ENCODE measurements at regions not wholly inside any gene's neighbourhood (a gene's known extent, or its start where the extent isn't known, plus 50 kb on each side); places are given as distances from the start of the nearest gene placed in this dataset.

DNA sequence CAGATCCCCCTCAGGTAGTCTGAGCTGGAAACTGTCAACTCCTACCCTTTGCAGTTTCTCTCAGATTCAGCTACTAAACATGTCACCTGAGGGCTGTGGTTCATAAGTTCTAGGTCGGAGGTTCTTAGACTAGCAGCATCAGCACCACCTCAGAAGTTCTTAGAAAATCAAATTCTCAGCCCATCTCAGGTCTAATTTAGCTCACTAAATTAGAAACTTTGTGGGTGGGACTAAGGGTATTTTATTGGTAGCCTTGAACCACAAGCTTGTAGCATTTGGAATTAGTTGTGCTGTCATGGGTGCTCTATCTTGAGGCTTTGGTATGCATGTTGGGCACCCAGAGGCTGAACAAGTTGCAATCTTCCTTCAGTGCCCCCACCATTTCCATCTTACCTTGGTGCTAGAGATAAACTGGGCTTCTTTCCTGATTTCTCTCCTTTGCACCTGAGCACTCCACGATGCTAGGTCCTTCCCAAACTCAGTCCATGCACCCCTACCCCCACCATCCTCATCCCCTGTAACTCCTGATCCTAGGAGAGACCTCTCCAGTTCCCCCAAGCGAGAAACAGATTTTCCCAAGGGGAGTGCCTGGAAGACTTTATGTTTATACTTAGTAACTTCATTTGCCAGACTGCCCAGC is 54.2 kb downstream of the S1PR1 start:
- peak overlapping the region; percentile 6 to 30 for H3K4me3 Mint-ChIP-seq
- no peaks in the 10 kb centered on the region for H3K27me3 Mint-ChIP-seq
- H3K36me3 Mint-ChIP-seq (ENCODE audit: insufficient read depth): peaks cover 7% of the 10 kb centered on the region
- H3K9me3 Mint-ChIP-seq: no peaks in the 10 kb centered on the region
- peak overlapping the region; percentile 64 to 66 for H3K27ac Mint-ChIP-seq
- ATAC-seq (replicated peaks) (peak; percentile 8), DNase-seq (no peak)
- H3K4me1 Mint-ChIP-seq (ENCODE audit: low read depth in 2 of 2): peaks cover 48 to 53% of the 10 kb centered on the region in 2 donors

DNA sequence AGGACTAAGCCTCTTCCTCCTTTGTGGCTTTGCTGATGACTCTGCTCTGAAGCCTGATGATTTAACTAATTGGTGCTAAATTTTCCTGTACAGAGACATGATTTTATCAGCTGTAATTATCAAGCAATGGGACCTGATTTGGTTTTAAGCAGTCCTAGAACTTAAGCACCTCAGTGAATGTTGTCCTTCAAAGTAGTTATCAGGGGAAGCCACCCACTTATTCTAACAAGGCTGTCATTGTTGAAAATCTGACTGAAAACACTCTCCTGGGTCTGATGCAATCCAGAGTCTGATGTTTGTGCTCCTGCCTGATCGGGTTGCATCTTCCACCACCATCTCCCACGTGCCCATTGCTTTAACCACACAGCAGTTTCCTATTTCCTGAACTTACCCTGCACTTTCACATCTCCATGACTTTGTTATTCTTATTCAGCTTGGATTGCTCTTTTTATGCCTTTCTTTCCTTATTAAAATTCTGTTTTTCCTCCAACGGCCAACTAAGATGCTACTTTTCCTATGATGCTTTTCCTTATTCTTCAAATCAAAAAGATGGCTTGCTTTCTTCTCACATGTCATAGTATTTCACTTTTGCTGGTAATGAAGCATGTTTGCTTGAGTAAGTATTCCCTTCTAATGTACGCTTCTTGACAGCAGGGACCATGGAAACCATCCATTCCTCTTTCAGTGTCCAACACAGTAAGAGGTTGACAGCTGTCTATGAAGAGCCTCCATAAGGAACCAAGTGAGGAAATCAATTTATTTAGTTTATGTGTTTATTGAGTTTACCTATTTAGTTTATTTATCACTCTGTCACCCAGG is 55.0 kb downstream of the S1PR1 start:
- peaks cover 40 to 49% of the 10 kb centered on the region in 2 donors for H3K4me1 Mint-ChIP-seq (ENCODE audit: low read depth in 2 of 2)
- DNase-seq (no peak), ATAC-seq (replicated peaks) (peak; percentile 31)
- no peaks in the 10 kb centered on the region for H3K9me3 Mint-ChIP-seq
- peak overlapping the region; percentile 66 to 75 for H3K27ac Mint-ChIP-seq
- peak overlapping the region; percentile 6 to 30 for H3K4me3 Mint-ChIP-seq
- H3K36me3 Mint-ChIP-seq (ENCODE audit: insufficient read depth): peaks cover 7% of the 10 kb centered on the region
- H3K27me3 Mint-ChIP-seq: no peaks in the 10 kb centered on the region

DNA sequence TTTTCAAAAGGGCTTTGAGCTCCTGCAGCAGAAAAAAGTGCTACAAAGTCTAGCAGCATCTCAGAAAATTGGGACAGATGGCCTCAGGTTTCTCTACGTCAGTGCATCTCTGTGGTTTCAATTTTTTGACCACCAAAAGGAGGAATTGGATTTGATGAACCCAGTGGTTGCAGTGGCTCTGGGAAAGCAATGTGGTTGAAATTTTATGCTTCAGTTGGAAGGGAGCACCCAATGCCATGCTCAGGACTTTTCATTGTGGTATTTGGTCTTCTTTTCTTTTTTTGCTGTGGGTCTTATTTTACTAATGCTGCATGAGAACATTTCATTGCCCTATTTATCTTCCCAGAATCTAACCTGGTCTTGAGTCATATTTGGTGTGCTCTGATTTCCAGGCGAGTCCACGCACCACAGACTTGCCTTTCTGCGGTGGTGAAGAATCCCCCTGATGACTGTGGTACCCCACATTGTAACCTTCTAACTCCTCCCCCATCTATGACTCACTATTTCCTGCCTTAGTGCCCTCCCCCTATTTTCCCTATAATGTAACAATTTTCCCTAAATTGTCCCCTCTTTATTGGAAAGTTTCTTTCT is 56.7 kb downstream of the S1PR1 start:
- Mint-ChIP-seq H3K4me1 (ENCODE audit: low read depth in 2 of 2) (peaks cover 29 to 44% of the 10 kb centered on the region in 2 donors), H3K4me3 (peak overlapping the region; percentile 11 to 46), H3K27me3 (no peaks in the 10 kb centered on the region), H3K9me3 (no peaks in the 10 kb centered on the region), H3K27ac (peak overlapping the region; percentile 4 to 75), H3K36me3 (ENCODE audit: insufficient read depth) (peaks cover 7% of the 10 kb centered on the region)
- DNase-seq (peak in 2 of 3 experiments; percentile 24 to 37), ATAC-seq (replicated peaks) (peak; percentile 85)

DNA sequence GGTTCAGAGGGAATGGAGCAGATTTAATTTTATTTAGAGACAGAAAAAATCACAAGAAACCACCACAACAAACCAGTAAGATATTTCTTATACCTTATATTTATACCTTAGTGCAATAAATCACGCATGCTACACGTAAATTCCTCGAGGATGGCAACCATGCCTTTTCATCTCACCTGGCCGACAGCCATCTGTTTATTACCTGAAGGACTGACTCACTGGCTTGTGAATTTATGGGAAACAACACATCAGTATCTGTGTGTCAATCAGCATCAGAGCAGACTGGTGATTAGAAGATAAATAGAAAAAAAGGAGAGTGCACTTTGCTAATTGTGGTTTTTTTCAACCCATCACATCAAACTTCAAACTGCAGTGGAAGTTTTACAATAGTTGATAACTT is 58.4 kb downstream of the S1PR1 start:
- peaks cover 7% of the 10 kb centered on the region for H3K36me3 Mint-ChIP-seq (ENCODE audit: insufficient read depth)
- peaks cover 25 to 38% of the 10 kb centered on the region in 2 donors for H3K4me1 Mint-ChIP-seq (ENCODE audit: low read depth in 2 of 2)
- DNase-seq (no peak), ATAC-seq (replicated peaks) (no peak)
- H3K27me3 Mint-ChIP-seq: no peaks in the 10 kb centered on the region
- no peaks in the 10 kb centered on the region for H3K9me3 Mint-ChIP-seq
- H3K27ac Mint-ChIP-seq: peak overlapping the region; percentile 29 to 72
- H3K4me3 Mint-ChIP-seq: no peak overlapping the region

DNA sequence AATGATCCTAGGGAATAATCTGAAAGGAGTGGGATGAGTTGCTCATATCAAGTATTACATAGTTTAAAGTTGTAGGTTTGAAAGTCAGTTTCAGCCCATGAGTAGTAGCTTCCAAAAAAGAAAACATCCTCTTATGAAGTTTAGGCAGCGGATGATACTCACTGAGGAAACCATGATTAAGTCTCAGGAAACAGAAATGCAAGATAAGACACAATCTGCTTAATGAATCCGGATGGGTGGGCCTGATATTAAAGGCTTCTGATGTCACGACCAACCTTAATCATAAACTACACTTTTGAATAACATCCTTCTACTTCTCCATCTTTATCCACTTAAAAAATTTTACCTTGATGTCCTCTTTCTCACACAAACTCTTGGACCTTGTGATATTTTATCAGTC is 61.8 kb downstream of the S1PR1 start:
- Mint-ChIP-seq H3K9me3 (no peaks in the 10 kb centered on the region), H3K36me3 (ENCODE audit: insufficient read depth) (peaks cover 6% of the 10 kb centered on the region), H3K4me1 (ENCODE audit: low read depth in 2 of 2) (peaks cover 4 to 17% of the 10 kb centered on the region in 2 donors), H3K27ac (no peak overlapping the region), H3K27me3 (no peaks in the 10 kb centered on the region), H3K4me3 (no peak overlapping the region)
- no peak for DNase-seq
- ATAC-seq (replicated peaks): no peak

DNA sequence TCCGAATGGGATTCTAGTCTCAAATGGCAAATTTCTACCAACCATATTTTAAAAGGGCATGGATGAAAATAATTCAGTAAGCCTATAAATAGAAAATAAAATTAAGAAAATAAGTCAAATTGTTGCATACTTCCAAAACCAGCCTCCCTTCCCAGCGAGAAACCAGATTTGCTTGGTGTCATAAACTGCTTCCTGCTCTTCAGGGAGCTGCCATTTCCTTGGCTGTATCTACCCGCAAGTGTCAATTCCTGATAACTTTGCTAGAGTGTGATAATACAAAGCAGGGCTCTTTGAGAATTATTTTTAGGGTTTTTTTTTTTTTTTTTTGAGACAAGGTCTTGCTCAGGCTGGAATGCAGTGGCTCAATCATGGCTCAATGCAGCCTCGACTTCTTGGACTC is 62.3 kb downstream of the S1PR1 start:
- Mint-ChIP-seq H3K27me3 (no peaks in the 10 kb centered on the region), H3K4me3 (no peak overlapping the region), H3K9me3 (no peaks in the 10 kb centered on the region), H3K27ac (no peak overlapping the region), H3K4me1 (ENCODE audit: low read depth in 2 of 2) (peaks cover 0 to 13% of the 10 kb centered on the region in 2 donors), H3K36me3 (ENCODE audit: insufficient read depth) (peaks cover 3% of the 10 kb centered on the region)
- DNase-seq (no peak), ATAC-seq (replicated peaks) (no peak)

DNA sequence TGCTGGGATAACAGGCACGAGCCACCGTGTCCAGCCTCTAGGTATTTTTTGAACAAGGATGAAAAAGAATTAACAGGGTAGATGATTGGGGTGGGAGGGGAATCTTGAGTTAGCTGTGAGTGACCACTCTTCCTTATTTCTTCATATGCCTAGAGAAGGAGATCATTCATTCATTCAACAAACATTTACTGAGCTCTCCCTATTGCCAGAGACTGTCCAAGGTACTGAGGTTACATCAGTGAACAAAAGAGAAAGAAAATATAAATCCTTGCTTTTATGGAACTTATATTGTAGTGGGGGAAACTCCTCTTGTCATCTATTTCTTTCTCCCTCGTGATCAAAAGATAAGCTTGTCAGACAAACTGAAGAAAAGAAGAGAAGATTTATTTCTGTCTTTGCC is 62.9 kb downstream of the S1PR1 start:
- H3K27me3 Mint-ChIP-seq: no peaks in the 10 kb centered on the region
- no peak overlapping the region for H3K27ac Mint-ChIP-seq
- DNase-seq (no peak), ATAC-seq (replicated peaks) (no peak)
- no peak overlapping the region for H3K4me3 Mint-ChIP-seq
- H3K36me3 Mint-ChIP-seq (ENCODE audit: insufficient read depth): peaks cover 3% of the 10 kb centered on the region
- peaks cover 0 to 13% of the 10 kb centered on the region in 2 donors for H3K4me1 Mint-ChIP-seq (ENCODE audit: low read depth in 2 of 2)
- no peaks in the 10 kb centered on the region for H3K9me3 Mint-ChIP-seq

DNA sequence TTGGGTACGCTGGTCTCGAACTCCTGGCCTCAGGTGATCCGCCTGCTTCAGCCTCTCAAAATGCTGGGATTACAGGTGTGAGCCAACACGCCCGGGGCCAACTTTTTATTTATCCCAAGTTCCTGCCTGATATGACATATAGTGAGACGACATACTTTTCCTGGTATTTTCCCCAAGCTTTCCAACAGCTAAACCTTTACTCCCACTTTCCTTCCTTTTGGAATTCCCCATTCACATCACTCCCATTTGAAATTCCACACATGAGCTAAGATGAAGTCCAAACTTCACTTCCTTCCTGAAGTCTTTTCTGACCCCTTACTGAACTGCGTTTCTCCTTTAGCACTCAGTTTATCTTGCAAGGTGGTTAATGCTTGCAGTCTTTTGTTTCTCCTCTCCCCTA is 64.1 kb downstream of the S1PR1 start:
- H3K27ac Mint-ChIP-seq: no peak overlapping the region
- H3K4me1 Mint-ChIP-seq (ENCODE audit: low read depth in 2 of 2): peaks cover 5 to 9% of the 10 kb centered on the region in 2 donors

DNA sequence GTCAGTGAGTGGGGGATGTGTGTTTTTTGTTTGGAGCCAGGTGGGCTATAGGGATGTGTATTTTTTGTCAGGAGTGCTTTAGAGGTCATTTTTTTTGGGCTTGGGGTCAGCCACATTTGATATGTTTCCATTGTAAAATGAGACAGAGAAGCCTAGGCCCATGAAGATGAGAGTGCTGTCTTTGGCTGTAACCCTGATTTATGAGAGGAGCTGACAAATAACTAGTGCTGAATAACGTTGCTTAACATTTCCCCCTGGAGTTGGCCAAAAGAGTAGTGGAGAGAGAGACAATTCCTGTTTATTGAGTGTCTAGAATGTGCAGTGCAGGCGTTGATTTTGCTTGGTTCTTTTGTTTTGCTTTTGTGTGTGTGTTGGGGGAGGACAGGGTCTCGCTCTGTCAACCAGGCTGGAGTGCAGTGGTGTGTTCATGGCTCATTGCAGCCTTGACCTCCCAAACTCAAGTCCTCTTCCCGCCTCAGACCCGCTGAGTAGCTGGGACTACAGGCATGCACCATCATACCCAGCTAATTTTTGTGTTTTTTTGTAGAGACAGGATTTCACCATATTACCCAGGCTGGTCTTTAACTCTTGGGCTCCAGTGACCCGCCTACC is 64.7 kb downstream of the S1PR1 start:
- DNase-seq: no peak
- Mint-ChIP-seq H3K4me1 (ENCODE audit: low read depth in 2 of 2) (peaks cover 1 to 9% of the 10 kb centered on the region in 2 donors), H3K27me3 (no peaks in the 10 kb centered on the region), H3K36me3 (ENCODE audit: insufficient read depth) (no peaks in the 10 kb centered on the region), H3K27ac (no peak overlapping the region), H3K9me3 (no peaks in the 10 kb centered on the region), H3K4me3 (no peak overlapping the region)
- no peak for ATAC-seq (replicated peaks)

More for the DNA sequence above, 64.1 kb downstream of the S1PR1 start:
- Mint-ChIP-seq H3K4me3 (no peak overlapping the region), H3K36me3 (ENCODE audit: insufficient read depth) (peaks cover under 1% of the 10 kb centered on the region), H3K9me3 (no peaks in the 10 kb centered on the region), H3K27me3 (no peaks in the 10 kb centered on the region)
- DNase-seq (no peak), ATAC-seq (replicated peaks) (no peak)

DNA sequence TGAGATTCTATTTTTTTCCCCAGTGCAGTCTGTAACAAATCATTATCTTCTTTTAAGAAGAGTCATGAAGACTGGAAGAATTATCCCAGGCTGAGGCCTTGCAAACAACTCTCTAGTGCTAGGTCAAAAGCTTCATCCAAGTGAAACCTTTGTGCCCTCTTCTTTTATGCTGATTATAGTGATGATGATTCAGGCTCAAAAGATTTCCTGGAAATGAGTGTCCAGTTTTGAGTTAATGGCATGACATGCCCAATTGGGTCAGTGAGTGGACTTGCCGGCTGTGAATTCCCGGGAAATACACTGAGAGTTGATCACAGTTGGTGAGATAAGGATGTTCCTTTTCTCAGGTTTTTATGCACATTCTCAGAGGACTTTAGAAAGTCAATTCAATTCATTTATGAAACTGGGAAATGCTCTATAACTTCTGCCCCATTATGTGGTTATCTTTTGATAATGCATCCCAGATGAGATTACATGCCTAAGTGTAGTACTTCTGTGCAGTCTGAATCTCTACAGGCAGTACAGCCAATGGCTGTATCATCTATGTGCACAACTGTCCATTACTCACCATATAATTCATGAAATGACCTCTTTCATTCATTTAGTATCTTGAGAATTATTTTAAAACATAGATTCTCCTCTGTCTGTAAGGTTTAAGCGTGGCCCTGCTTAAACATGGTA is 66.2 kb downstream of the S1PR1 start:
- Mint-ChIP-seq H3K9me3 (no peaks in the 10 kb centered on the region), H3K4me3 (no peak overlapping the region), H3K36me3 (ENCODE audit: insufficient read depth) (no peaks in the 10 kb centered on the region), H3K4me1 (ENCODE audit: low read depth in 2 of 2) (peaks cover 11 to 23% of the 10 kb centered on the region in 2 donors), H3K27ac (no peak overlapping the region), H3K27me3 (no peaks in the 10 kb centered on the region)
- DNase-seq (no peak), ATAC-seq (replicated peaks) (no peak)

DNA sequence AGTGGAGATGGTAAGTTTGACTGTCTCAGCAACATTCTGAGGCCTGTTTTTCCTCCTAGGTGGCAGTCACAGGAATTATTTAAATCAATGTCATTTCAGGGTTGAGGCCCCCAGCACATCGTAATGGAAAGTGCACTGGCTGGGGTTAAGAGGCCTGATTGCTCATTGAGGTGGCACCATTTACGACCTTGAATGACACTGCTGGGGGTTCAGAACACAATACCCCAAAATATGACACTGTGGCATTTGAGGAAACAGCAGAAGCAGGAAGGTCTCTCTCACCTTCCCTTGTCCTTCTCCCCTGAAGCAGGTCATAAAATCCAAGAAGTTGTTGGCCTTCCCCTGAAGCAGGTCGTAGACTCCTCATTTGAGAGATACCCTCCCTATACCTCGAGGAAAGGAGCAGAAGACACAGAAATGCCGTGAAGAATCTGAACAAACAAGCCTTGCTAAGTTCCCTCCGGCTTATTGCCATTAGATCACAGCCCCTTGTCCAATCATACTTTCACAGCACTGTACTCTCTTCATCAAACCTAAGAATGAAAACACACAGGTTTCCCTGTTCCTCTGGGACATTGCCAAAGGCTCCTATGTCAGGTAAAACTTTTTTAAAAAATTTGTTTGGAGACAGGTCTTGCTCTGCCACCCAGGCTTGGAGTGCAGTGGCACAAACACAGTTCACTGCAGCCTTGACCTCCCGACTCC is 71.3 kb downstream of the S1PR1 start:
- peaks cover 51 to 70% of the 10 kb centered on the region in 2 donors for H3K4me1 Mint-ChIP-seq (ENCODE audit: low read depth in 2 of 2)
- peak overlapping the region; percentile 96 to 98 for H3K27ac Mint-ChIP-seq
- DNase-seq (no peak), ATAC-seq (replicated peaks) (no peak)
- H3K36me3 Mint-ChIP-seq (ENCODE audit: insufficient read depth): peaks cover 10% of the 10 kb centered on the region
- H3K4me3 Mint-ChIP-seq: peak overlapping the region; percentile 78 to 85
- no peaks in the 10 kb centered on the region for H3K27me3 Mint-ChIP-seq
- H3K9me3 Mint-ChIP-seq: no peaks in the 10 kb centered on the region

DNA sequence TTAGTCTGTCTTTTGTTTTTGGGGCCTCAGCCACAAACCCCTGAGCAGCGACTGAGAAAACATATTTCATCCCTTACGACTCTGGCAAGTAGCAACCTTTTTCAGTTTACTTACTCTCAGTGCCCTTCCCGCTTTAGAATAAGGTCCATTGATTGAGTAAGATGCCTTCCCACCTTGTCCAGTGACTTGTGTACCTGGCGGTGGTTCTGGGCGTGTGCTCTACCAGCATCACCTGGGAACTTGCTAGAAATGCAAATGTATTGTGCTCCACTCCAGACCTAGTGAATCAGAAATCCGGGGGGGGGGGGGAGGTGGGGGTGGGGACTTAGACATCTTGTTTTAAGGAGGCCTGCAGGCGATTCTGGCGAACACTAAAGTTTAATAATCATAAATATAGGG is 72.1 kb downstream of the S1PR1 start:
- Mint-ChIP-seq H3K27me3 (no peaks in the 10 kb centered on the region), H3K27ac (peak overlapping the region; percentile 96 to 98), H3K9me3 (no peaks in the 10 kb centered on the region), H3K36me3 (ENCODE audit: insufficient read depth) (peaks cover 10% of the 10 kb centered on the region), H3K4me3 (peak overlapping the region; percentile 78 to 85), H3K4me1 (ENCODE audit: low read depth in 2 of 2) (peaks cover 53 to 75% of the 10 kb centered on the region in 2 donors)
- ATAC-seq (replicated peaks): peak; percentile 0
- no peak for DNase-seq

All from effector memory CD8-positive, alpha-beta T cell (primary cell).